ENCODE measurements at regions not wholly inside any gene's neighbourhood (a gene's known extent, or its start where the extent isn't known, plus 50 kb on each side); places are given as distances from the start of the nearest gene placed in this dataset.
"Not testable (repeated sequence)": the region's sequence is repeated elsewhere in the genome, so short reads cannot be mapped to it uniquely, and the experiment has no call there.

DNA sequence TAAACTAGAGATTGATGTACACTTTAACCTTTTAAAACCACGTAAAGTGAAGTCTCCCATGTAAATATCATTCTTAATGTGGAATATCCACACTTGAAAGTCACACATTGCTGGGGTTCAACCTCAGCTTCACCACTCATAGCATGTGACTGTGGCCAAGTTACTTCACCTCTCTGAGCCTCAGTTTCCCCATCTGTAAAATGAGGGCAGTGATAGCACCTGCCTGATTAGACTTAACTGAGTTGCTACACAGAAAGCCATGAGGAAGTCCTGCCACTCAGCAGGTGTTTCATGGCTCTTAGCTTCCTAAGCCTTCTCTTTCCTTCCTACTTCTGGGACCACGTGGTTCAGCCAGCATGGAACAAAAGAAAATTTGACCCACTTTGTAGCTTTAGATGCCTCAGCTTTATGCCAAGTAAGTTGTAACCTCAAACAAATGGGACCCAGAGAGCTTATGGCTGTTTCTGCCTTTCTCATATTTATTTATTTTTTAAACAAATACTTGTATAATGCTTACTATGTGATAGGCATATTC lies 277.3 kb upstream of the KLF3 start:
- no peak for DNase-seq

DNA sequence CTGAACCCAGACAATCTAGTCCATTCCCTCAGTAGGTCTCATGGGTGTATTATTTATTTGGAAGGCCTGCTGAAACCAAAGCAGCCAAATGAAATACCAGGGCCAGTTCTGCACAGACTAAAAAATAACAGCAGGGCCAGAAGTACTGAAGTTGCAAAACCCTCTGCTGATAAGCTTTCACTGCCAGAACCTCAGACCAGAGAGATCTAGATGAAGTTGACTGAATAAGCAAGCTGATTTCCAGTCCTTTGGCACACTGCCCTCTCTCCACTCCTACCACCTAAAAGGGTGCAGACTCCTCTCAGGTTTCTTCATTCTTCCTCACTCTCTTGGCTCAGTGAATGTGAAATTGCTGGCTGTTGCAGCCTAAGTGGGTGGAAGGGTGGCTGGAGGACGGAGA lies 276.7 kb upstream of the KLF3 start:
- no peak for DNase-seq

DNA sequence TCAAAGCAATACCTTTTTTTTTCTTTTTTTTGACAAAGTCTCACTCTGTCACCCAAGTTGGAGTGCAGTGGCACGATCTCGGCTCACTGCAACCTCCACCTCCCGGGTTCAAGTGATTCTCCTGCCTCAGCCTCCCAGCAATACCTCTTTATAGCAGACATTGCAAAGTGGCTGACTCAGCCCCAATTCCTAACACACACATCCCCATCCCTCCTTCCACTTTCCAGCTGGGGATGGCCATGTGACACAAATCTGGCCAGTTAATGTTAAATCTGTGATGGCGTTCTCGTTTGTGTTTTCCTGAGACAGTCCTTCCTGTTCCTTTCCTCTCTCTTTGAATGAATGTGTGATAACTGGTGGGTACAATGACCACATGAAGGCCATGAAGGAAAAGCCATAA lies 276.2 kb upstream of the KLF3 start:
- DNase-seq: no peak

DNA sequence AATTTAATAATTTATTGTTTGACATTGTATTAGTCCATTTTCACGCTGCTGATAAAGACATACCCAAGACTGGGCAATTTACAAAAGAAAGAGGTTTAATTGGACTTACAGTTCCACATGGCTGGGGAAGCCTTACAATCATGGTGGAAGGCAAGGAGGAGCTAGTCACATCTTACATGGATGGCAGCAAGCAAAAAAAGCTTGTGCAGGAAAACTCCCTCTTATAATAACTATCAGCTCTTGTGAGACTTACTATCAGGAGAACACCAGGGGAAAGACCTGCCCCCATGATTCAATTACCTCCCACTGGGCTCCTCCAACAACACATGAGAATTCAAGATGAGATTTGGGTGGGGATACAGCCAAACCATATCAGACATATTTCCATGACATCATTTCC lies 275.1 kb upstream of the KLF3 start:
- not testable (repeated sequence) for DNase-seq

DNA sequence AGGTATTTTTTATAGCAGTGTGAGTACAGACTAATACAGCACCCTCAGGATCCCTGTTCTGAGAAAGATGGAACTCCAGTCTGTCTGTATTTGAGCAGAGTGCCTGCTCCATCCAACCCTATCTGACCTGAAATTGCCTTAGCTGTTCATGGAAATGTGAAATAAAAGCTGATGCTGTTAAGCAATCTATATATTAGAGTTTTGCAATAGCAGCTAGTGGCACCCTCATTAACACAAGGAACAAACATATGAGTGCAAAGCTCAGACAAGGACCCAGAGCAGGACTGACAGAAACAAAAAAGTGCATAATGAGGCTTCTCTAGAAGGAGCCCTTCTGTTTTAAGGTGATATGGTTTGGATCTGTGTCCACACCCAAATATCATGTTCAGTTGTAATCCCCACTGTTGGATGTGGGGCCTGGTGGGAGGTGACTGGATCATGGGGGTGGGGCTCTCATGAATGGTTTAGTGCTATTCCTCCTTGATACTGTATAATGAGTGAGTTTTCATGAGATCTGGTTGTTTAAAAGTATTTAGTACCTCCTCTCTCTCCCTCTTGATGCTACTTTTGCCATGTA lies 272.9 kb upstream of the KLF3 start:
- no peak for DNase-seq

DNA sequence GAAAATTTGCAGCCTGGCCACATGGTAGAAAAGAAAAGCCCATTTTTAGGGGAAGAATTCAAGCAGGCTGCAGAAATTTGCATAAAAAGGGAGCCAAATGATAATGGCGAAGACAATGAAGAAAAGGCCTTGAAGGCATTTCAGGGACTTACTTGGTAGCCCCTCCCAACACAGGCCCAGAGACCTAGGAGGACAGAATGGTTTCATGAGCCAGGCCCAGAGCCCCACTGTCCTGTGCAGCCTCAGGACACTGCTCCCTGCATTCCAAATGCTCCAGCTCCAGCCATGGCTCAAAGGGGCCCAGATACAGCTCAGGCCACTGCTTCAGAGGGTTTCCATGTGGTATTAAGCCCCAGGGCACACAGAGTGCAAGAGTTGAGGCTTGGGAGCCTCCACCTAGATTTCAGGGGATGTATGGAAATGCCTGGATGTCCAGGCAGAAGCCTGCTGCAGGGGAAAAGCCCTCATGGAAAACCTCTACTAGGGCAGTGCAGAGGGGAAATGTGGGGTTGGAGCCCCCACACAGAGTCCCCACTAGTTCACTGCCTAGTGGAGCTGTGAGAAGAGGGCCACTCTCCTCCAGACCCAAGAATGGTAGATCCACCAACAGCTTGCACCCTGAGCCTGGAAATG lies 271.7 kb upstream of the KLF3 start:
- DNase-seq: no peak

DNA sequence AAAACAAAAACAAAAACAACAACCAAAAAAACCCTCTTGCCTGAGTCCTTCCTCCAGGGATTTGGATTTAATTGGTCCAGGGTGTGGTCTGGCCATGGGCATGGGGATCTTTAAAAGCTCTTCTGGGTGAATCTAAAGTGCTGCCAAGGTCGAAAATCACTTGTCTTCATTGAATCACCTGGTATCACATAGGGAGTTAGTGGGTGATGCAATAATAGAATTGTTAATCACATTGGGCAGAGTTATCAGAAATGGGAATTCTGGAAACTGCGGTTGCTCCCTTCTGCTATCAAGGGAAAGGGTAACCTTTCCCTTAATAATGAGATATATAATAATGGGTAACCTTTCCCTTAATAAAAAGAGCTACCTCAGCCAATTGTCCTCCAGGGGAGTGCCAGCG lies 267.9 kb upstream of the KLF3 start:
- DNase-seq: no peak

DNA sequence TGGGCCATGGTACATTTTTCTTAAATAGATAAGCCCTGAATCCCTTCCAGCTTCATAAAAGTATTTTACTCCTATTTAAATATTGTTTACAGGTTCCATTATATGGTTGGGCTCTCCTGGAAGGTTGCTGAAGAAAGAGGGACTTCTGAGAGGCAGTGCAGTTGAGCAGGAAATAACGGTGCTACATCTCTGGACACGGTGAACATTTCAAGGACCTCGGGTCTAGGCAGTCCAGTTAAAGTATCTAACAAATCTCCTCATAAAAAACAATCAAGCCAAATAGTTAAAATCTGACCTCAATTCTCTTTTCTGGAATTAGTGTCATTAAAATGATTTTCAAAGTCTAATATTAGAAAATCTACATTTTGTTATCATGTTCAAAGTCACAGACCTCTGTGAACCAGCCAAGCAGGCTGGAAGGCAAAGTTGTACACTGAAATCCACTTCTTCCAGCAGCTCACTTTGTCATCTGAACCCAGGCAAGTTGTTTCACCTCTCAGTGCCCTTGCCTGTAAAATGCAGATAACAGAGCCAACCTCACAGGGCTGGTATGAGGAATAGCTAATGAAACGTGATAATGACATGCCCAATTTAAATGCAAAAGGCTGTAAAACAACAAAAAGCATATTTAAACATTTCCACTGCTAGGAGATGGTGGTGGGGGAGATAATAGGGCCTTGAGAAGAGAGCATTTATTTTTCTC lies 267.0 kb upstream of the KLF3 start:
- DNase-seq: no peak

DNA sequence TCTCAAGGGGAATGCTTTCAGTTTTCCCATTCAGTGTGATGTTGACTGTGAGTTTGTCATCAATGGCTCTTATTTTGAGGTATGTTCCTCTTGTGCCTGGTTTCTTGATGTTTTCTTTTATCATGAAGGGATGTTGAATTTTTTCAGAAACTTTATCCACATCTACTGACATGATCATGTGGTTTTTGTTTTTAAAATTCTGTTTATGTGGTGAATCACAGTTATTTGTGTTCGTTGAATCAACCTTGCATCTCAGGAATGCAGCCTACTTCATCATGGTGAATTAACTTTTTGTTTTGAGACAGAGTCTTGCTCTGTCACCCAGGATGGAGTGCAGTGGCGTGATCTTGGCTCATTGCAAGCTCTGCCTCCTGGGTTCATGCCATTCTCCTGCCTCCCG lies 263.1 kb upstream of the KLF3 start:
- DNase-seq: no peak

DNA sequence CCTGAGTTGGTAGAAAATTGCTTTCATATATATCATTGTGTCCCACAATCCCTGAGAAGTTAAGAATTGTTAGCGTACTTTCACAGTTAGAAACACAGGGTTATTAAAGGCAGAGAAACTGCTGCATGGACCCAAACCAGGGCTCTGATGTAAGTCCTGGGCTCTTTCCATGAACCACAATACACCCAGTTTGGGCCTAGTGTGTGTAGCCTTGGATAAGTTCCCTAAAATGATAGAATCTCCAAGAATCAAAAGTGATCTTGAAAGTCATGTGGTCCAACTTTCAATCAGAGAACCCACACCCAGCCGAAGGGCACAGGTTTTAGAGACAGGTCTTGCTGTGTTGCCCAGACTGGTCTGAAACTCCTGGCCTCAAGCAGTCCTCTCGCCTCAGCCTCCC lies 257.8 kb upstream of the KLF3 start:
- DNase-seq: no peak

DNA sequence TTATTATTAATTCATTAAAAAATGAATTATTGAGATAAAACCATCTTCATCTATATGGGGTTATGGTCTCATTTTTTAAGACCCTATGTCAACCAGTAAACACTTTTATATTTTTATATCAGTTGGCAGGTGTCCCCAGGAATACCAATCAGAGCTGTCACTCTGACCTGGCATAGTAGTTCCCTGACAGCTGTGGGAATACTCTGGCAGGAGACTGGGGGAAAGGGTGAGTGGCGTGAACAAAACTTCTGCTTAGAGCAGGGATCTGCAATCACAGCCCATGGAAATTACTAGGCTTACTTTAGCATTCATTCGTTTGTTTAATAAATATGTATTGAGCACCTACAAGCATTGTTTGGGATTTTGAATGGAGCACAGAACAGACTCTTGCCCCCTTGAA lies 254.1 kb upstream of the KLF3 start:
- DNase-seq: no peak

DNA sequence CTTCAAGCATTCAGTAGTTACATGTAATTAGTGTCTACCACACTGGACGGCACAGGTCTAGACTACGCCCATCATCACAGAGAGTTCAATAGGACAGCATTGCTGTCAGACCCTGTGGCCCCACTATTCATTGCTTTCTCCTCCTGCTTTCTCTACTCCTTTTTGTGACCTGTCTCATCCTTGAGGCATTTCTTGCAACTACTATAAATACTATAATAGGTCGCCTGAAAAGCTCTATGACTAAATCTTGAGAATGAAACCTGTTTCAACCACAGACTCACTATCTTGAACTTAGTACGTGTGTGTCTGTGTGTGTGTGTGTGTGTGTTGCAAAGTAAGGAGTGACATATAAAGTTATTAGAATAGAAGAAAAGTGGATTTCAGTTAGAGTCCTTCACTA lies 252.9 kb upstream of the KLF3 start:
- DNase-seq: no peak

DNA sequence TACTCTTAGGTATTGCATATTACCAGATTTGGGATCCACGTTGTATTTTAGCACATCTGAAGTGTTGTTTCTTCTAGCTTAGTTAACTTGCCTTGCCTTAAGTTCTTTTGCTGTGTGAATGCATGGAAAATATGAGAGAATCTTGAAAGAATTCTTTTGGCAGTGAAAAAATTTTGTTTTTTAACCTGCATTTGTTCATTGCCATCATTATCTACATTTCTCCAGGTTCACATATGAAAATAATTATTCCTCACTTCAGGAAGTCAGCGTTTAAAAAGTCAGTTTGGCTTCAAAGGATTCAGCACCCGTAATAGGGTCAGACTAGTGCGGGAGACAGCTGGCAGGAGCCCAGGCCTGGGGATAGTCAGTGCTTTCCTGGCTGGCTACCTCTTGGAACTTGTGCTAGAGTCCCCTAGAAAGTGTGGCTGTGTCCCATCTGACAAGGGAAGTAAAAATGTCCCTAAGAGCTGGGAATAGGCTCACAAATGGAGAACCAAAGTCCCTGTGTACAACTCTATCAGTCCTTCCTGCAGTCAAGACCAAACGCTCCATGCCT lies 251.9 kb upstream of the KLF3 start:
- DNase-seq: no peak

DNA sequence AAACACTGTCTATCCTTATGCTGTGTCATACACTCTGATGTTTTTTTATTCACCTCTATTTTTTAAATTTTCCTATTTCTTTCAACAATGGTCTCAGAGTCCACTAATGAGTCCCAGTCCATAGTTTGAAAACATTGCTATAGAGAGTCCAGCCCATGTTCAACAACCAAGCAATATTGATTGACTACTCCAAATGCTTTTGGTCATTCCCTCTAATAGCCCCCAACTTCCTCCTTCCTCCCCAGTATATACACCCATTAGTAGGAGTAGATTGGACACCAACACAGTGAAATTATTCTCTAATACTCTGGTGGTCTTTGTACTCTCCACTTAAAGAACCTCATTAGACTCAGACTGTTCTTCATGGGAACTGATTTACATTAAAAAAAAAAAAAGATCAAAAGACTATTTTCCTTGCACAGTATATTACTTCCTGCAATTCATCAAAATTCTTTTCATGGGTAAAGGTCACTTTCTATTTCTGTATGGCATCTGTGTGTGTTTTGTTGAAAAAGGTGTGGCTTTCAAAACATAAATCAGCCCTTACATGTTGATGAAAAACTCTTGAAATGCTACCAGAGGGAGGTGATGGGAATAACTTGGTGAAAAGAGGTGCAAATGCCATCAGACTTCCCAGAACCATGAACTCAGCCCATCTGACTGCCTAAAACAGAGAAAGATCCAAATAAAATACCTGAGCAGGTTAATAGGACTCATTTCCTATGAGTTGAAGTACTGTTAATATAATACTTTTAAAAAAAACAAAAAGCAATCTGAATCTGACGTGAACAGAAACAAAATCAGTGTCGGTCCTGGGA lies 250.3 kb upstream of the KLF3 start:
- no peak for DNase-seq

DNA sequence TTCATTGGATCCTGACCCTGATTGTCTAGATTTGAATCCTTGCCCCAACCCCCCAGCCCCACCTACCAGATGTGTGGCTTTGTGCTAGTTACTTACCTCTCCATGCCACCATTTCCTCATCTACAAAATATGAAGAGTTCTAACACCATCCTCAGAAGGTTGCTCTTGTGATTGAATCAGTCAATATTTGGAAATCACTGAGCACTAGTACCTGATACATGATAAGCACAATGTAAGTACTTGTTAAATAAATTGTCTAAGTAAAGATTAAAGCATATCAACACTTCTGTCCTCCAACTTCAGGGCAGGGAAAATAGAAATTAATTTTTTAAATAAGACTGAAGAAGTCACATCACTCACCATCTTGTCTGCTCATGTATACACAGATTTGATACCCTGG lies 249.6 kb upstream of the KLF3 start:
- DNase-seq: no peak

DNA sequence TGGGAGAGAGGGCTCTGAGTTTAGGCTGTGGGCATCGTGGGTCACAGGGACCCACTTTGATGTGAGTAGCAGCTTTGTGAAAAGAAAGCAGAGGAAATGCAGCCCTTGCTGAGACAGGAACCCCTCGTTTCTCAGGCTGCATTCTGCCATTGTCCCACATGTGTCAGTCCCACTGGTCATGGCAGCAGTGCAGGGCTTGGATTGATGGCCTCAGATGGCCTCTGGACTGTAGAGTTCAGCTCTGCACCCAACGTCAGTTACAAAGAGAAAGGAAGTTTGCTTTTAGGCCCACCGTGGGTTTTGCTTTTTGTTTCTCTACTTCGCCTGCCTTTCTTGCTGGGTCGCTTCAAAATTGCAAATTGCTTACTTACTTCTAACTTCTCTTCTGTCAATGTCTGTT lies 248.3 kb upstream of the KLF3 start:
- DNase-seq: no peak

DNA sequence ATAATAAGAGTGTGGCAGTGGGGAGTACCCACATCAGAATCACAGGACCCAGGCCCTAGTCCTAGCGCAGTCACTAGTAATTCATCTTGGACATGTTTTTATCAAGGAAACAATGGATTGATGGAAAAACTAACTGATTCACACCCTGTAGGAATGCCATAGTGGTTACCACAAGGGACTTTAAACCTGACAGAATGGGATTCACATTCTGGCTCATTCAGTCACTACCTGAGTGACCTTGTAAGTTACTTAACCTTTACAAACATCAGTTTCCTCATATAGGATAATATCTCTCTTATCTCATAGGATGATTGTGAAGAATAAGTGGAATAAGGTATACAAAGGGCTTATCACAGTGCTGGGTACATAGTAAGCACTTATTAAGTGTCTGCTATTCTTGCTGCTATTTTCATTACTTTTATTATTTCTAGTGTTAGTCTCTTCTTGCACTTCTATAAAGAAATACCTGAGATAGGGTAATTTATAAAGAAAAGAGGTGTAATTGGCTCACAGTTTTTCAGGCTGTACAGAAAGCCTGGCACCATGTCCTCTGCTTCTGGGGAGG lies 247.5 kb upstream of the KLF3 start:
- DNase-seq: no peak

DNA sequence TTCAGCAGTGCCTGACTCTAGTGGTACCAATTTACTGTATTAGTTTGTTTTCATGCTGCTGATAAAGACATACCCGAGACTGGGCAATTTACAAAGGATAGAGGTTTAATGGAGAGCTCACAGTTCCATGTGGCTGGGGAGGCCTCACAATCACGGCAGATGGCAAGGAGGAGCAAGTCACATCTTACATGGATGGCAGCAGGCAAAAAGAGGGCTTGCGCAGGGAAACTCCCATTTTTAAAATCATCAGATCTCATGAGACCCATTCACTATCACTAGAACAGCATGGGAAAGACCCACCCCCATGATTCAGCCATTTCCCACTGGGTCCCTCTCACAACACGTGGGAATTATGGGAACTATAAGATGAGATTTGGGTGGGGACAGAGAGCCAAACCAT lies 243.7 kb upstream of the KLF3 start:
- DNase-seq: not testable (repeated sequence)

DNA sequence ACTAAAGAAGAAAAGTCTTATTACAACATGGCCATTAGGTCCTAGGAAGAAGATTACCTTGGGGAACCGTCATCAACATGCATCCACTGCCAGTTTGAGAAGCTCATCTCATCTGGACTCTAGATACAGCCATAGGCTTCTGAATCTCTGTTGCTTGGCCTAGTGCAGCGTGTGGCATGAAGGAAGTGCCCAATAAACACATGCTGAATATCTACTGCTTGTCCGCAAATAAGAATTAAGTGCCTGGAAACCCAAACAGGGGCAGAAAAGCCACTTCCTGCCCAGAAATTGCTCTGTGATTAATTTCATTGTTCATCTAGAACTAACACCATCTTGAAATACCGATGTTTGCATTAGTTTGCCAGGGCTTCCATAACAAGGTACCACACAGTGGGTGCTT lies 241.1 kb upstream of the KLF3 start:
- DNase-seq: no peak

DNA sequence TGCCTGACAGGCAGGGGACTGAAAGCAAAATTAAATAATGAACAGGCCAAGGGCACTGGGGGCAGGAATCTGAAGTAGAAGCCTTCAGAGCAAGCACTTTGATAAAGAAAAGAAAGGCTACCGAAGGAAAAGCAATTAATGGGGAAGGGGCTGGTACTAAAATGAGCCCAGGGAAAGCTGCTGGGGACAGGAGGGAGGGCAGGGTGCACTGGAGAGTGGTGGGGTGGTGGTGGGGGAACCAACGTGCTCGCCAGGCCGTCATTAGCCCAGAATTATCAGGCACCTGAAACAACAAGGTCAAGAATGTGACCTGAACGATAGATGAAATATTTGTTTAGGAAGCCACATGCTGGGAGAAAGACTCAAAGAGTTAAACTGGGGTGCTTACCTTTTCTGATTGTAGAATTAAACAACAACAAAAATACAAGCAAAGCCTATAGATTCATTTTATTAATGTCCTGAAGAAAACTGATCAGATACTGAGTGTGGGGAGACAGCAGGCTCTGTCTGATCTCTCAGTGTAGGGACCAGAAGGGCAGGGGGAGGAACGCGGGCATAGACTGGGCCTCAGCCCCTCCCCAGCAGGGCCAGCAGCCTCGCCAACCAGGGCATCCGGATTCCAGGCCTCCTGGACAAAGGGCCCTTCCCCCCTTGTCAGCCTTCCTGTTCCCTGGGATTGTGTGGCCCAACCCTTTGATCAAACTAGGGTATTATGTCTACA lies 239.7 kb upstream of the KLF3 start:
- no peak for DNase-seq

DNA sequence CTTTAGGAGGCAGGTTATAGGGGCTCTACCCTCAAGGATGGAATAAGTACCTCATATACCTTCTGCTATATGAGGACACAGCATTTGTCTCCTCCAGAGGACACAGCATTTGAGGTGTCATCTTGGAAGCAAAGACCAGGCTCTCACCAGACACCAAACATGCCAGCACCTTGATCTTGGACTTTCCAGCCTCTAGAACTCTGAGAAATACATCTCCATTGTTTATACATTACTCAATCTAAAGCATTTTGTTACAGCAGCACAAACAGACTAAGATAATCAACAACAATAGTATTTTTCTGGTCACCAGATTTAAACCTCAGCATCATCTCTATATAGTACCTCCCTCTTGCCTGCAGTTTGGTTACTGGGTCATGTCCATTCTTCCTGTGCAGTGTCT lies 237.5 kb upstream of the KLF3 start:
- no peak for DNase-seq

DNA sequence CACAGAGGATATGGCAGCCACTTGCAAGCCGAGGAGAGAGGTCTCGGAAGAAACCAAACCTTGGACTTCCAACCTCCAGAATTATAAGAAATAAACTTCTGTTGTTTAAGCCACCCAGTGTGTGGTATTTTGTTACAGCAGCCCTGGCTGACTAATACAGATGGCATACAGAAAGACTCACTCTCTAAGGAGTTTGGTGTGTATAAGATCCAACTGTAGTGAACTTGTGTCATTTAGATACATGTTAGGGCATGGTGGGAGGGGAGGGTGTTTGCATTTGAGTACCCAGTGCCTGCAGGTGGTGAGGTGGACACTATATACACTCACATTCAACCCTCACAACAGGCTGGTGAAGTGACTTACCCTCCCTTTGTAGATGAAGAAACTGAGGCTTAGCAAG lies 233.2 kb upstream of the KLF3 start:
- DNase-seq: no peak
